ENCODE measurements at regions not wholly inside any gene's neighbourhood (a gene's known extent, or its start where the extent isn't known, plus 50 kb on each side); places are given as distances from the start of the nearest gene placed in this dataset.

GRCh38 chr3:130627143-130627855 is 110.3 kb downstream of the COL6A6 start:
- H3K4me3 Mint-ChIP-seq, result no peak overlapping the region
- DNase-seq (no peak), ATAC-seq (no peak)
- H3K27me3 Mint-ChIP-seq, result no peaks in the 10 kb centered on the region
- H3K27ac Mint-ChIP-seq, result no peak overlapping the region
- H3K4me1 Mint-ChIP-seq, result no peaks in the 10 kb centered on the region
- no peaks in the 10 kb centered on the region for H3K9me3 Mint-ChIP-seq

- Mint-ChIP-seq H3K9me3 (no peaks in the 10 kb centered on the region), H3K4me1 (no peaks in the 10 kb centered on the region), H3K27ac (no peak overlapping the region), H3K27me3 (no peaks in the 10 kb centered on the region), H3K4me3 (no peak overlapping the region)
- no peak for DNase-seq
- no peak for ATAC-seq
These were observed 110.9 kb downstream of the COL6A6 start for GRCh38 chr3:130627882-130628281.

Data from stimulated activated naive CD8-positive, alpha-beta T cell treated with anti-CD3 and anti-CD28 coated beads, Interleukin-15, amount 100 ng/mL, for 72 hours (primary cell).